Adrenal gland (tissue), 5 donors: ENCODE measurements at regions not wholly inside any gene's neighbourhood (a gene's known extent, or its start where the extent isn't known, plus 50 kb on each side); places are given as distances from the start of the nearest gene placed in this dataset.

Experiments used
- POLR2A ChIP-seq, 2 donors: fragments of 450-650 bp; IDR thresholded peaks; one replicate each; pipeline ENCODE4 v1.6.1; 2017; ENCODE audit warnings: antibody characterized with exemption in 2 of 2, mild to moderate bottlenecking in 2 of 2, moderate library complexity in 1 of 2
- TF ChIP-seq, protein P1 (sequence below), 6 experiments: fragments of 450-650 bp in 4 of 6; fragments of 200-600 bp in 2 of 6; sonication (generic) in 1 of 6; IDR thresholded peaks; 1 replicate in 5 of 6; 2 replicates in 1 of 6; pipeline versions ENCODE4 v1.5.1 to v1.8.0; 2016 to 2021; ENCODE audit warnings: antibody characterized with exemption in 6 of 6, mild to moderate bottlenecking in 2 of 6, moderate library complexity in 1 of 6
- donor health status: DM: no; HTN: no; CAD: no.

DNA sequence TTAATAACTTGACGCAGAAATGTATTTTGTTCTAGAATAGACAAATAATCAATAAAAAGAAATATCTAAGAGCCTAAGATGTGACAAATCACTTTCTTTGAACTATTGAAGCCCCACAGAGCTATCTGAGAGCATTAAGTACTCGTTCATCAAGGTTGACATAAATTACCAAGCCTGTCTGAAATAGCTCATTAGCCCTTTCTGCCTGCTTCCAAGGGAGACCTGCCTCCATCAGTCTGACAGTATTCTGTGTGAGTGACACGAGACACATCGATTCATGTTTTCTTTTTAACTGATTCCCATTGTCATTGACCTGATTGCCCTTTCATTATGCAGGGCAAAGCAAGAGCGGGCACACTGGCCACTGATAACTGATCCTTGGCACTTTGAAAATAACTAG, 347.5 kb downstream of the KCNA4 start:
- no peak for TF ChIP-seq POLR2A (IDR thresholded peaks at IDR 0.05)
- TF ChIP-seq, protein P1, sequence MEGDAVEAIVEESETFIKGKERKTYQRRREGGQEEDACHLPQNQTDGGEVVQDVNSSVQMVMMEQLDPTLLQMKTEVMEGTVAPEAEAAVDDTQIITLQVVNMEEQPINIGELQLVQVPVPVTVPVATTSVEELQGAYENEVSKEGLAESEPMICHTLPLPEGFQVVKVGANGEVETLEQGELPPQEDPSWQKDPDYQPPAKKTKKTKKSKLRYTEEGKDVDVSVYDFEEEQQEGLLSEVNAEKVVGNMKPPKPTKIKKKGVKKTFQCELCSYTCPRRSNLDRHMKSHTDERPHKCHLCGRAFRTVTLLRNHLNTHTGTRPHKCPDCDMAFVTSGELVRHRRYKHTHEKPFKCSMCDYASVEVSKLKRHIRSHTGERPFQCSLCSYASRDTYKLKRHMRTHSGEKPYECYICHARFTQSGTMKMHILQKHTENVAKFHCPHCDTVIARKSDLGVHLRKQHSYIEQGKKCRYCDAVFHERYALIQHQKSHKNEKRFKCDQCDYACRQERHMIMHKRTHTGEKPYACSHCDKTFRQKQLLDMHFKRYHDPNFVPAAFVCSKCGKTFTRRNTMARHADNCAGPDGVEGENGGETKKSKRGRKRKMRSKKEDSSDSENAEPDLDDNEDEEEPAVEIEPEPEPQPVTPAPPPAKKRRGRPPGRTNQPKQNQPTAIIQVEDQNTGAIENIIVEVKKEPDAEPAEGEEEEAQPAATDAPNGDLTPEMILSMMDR (IDR thresholded peaks at IDR 0.05): no peak
